HUES48 (cell line): ENCODE measurements at regions not wholly inside any gene's neighbourhood (a gene's known extent, or its start where the extent isn't known, plus 50 kb on each side); places are given as distances from the start of the nearest gene placed in this dataset.

ENCODE experiments used
- H3K27ac ChIP-seq: one replicate; pipeline ENCODE4 v1.7.0; 2013; ENCODE audit warnings: low read depth, low read length, inconsistent platforms
- H3K27me3 ChIP-seq: 2 replicates; pipeline ENCODE4 v1.6.1; 2013; ENCODE audit warnings: mild to moderate bottlenecking, low read length; ENCODE audit not compliant: control insufficient read depth, insufficient read depth
- H3K36me3 ChIP-seq: 2 replicates; pipeline ENCODE4 v1.6.1; 2013; ENCODE audit warnings: low read length; ENCODE audit not compliant: control insufficient read depth, insufficient read depth
- H3K4me1 ChIP-seq: 2 replicates; pipeline ENCODE4 v1.6.1; 2013; ENCODE audit warnings: mild to moderate bottlenecking, low read length; ENCODE audit not compliant: control insufficient read depth, insufficient read depth
- H3K4me3 ChIP-seq: 2 replicates; pipeline ENCODE4 v1.5.1; 2013; ENCODE audit warnings: mild to moderate bottlenecking, low read depth, low read length
- H3K9ac ChIP-seq: 2 replicates; pipeline ENCODE4 v1.6.1; 2013; ENCODE audit warnings: mild to moderate bottlenecking, low read depth, low read length, moderate library complexity
- H3K9me3 ChIP-seq: 2 replicates; pipeline ENCODE4 v1.6.1; 2013; ENCODE audit warnings: low read length; ENCODE audit not compliant: control insufficient read depth, insufficient read depth

GRCh38 chr5:125603321-125603720, 819.9 kb upstream of the GRAMD2B start:
- no peak overlapping the region for H3K9ac ChIP-seq

GRCh38 chr5:125604104-125604503, 819.1 kb upstream of the GRAMD2B start:
- Histone ChIP-seq H3K4me3 (no peak overlapping the region), H3K9me3 (no peaks in the 10 kb centered on the region; the same call in 1 of the 2 replicates), H3K9ac (no peak overlapping the region), H3K27ac (no peak overlapping the region), H3K4me1 (no peaks in the 10 kb centered on the region), H3K36me3 (no peaks in the 10 kb centered on the region), H3K27me3 (no peaks in the 10 kb centered on the region)

More at GRCh38 chr5:125603321-125603720, 819.9 kb upstream of the GRAMD2B start:
- Histone ChIP-seq H3K4me1 (no peaks in the 10 kb centered on the region), H3K9me3 (no peaks in the 10 kb centered on the region; the same call in 1 of the 2 replicates), H3K27me3 (no peaks in the 10 kb centered on the region), H3K27ac (no peak overlapping the region), H3K36me3 (no peaks in the 10 kb centered on the region), H3K4me3 (no peak overlapping the region)

GRCh38 chr5:125607018-125607417, 816.2 kb upstream of the GRAMD2B start:
- Histone ChIP-seq H3K27ac (no peak overlapping the region), H3K4me1 (no peaks in the 10 kb centered on the region), H3K9ac (no peak overlapping the region), H3K9me3 (no peaks in the 10 kb centered on the region; the same call in 1 of the 2 replicates), H3K4me3 (no peak overlapping the region), H3K27me3 (no peaks in the 10 kb centered on the region), H3K36me3 (no peaks in the 10 kb centered on the region)

GRCh38 chr5:125609011-125609410, 814.2 kb upstream of the GRAMD2B start:
- Histone ChIP-seq H3K4me1 (no peaks in the 10 kb centered on the region), H3K27ac (no peak overlapping the region), H3K27me3 (no peaks in the 10 kb centered on the region), H3K4me3 (no peak overlapping the region), H3K9me3 (no peaks in the 10 kb centered on the region; the same call in 1 of the 2 replicates), H3K36me3 (no peaks in the 10 kb centered on the region), H3K9ac (no peak overlapping the region)

- Histone ChIP-seq H3K27me3 (no peaks in the 10 kb centered on the region), H3K4me1 (no peaks in the 10 kb centered on the region), H3K9ac (no peak overlapping the region), H3K4me3 (no peak overlapping the region), H3K36me3 (no peaks in the 10 kb centered on the region), H3K9me3 (no peaks in the 10 kb centered on the region; the same call in 1 of the 2 replicates), H3K27ac (no peak overlapping the region)
These were observed 812.3 kb upstream of the GRAMD2B start for GRCh38 chr5:125610892-125611291.

GRCh38 chr5:125611541-125611940, 811.7 kb upstream of the GRAMD2B start:
- Histone ChIP-seq H3K27ac (no peak overlapping the region), H3K9ac (no peak overlapping the region), H3K36me3 (no peaks in the 10 kb centered on the region), H3K4me3 (no peak overlapping the region), H3K27me3 (no peaks in the 10 kb centered on the region), H3K9me3 (no peaks in the 10 kb centered on the region), H3K4me1 (no peaks in the 10 kb centered on the region)

GRCh38 chr5:125612181-125612721, 811.0 kb upstream of the GRAMD2B start:
- H3K9me3 ChIP-seq: no peaks in the 10 kb centered on the region
- no peaks in the 10 kb centered on the region for H3K36me3 ChIP-seq
- no peak overlapping the region for H3K9ac ChIP-seq
- no peak overlapping the region for H3K4me3 ChIP-seq
- no peak overlapping the region for H3K27ac ChIP-seq
- no peaks in the 10 kb centered on the region for H3K27me3 ChIP-seq
- no peaks in the 10 kb centered on the region for H3K4me1 ChIP-seq

- H3K27me3 ChIP-seq: no peaks in the 10 kb centered on the region
These were observed 810.4 kb upstream of the GRAMD2B start for GRCh38 chr5:125612776-125613175.

GRCh38 chr5:125630237-125630636, 793.0 kb upstream of the GRAMD2B start:
- H3K36me3 ChIP-seq: no peaks in the 10 kb centered on the region
- H3K4me3 ChIP-seq: no peak overlapping the region
- no peak overlapping the region for H3K27ac ChIP-seq
- no peaks in the 10 kb centered on the region for H3K27me3 ChIP-seq
- H3K4me1 ChIP-seq: no peaks in the 10 kb centered on the region
- no peak overlapping the region for H3K9ac ChIP-seq
- no peaks in the 10 kb centered on the region for H3K9me3 ChIP-seq

More at GRCh38 chr5:125612776-125613175, 810.4 kb upstream of the GRAMD2B start:
- H3K36me3 ChIP-seq: no peaks in the 10 kb centered on the region
- no peak overlapping the region for H3K4me3 ChIP-seq
- H3K4me1 ChIP-seq: no peaks in the 10 kb centered on the region
- no peaks in the 10 kb centered on the region for H3K9me3 ChIP-seq
- H3K27ac ChIP-seq: no peak overlapping the region
- no peak overlapping the region for H3K9ac ChIP-seq

GRCh38 chr5:125633523-125633922, 789.7 kb upstream of the GRAMD2B start:
- Histone ChIP-seq H3K36me3 (no peaks in the 10 kb centered on the region), H3K4me3 (no peak overlapping the region), H3K27me3 (no peaks in the 10 kb centered on the region), H3K27ac (no peak overlapping the region), H3K9me3 (no peaks in the 10 kb centered on the region), H3K4me1 (peaks cover 2% of the 10 kb centered on the region; the same call in 1 of the 2 replicates), H3K9ac (no peak overlapping the region)

- Histone ChIP-seq H3K4me3 (no peak overlapping the region), H3K4me1 (peaks cover 4% of the 10 kb centered on the region; the same call in 1 of the 2 replicates), H3K36me3 (no peaks in the 10 kb centered on the region), H3K9ac (no peak overlapping the region), H3K9me3 (no peaks in the 10 kb centered on the region), H3K27ac (no peak overlapping the region), H3K27me3 (no peaks in the 10 kb centered on the region)
These were observed 788.9 kb upstream of the GRAMD2B start for GRCh38 chr5:125634216-125634835.
